HEK293T (cell line): ENCODE measurements at regions not wholly inside any gene's neighbourhood (a gene's known extent, or its start where the extent isn't known, plus 50 kb on each side); places are given as distances from the start of the nearest gene placed in this dataset.

Experiments used
- CTCF ChIA-PET: fragments of 350-600 bp; formaldehyde crosslinking; extraction: SDS; loops from one replicate; lab custom pipeline; 2021; ENCODE audit warnings: antibody characterized with exemption, inconsistent platforms; lab: Yijun Ruan, JAX
- POLR2A ChIA-PET: fragments of 350-600 bp; formaldehyde crosslinking; extraction: SDS; loops from one replicate; lab custom pipeline; 2020; ENCODE audit warnings: antibody characterized with exemption, inconsistent platforms; lab: Yijun Ruan, JAX
- DNase-seq: peaks from one replicate; pipeline ENCODE4 v3.0.0; 2012; ENCODE audit warnings: mixed read lengths; ENCODE audit errors: extremely low spot score
- ARNT ChIP-seq: fragments of 450-650 bp; IDR thresholded peaks from 2 replicates; pipeline ENCODE4 v1.6.1; 2017; ENCODE audit warnings: mild to moderate bottlenecking
- BHLHE40 ChIP-seq: fragments of 450-650 bp; IDR thresholded peaks from 2 replicates; pipeline ENCODE4 v1.6.1; 2016; ENCODE audit warnings: mild to moderate bottlenecking, moderate library complexity, borderline replicate concordance
- CTBP1 ChIP-seq: fragments of 450-650 bp; IDR thresholded peaks from 2 replicates; pipeline ENCODE4 v1.6.1; 2016; ENCODE audit warnings: borderline replicate concordance
- ELF4 ChIP-seq: fragments of 450-650 bp; IDR thresholded peaks from 2 replicates; pipeline ENCODE4 v1.6.1; 2017; ENCODE audit warnings: antibody characterized with exemption
- FOXA1 ChIP-seq: fragments of 450-650 bp; IDR thresholded peaks from 2 replicates; pipeline ENCODE4 v1.6.1; 2016; ENCODE audit warnings: mild to moderate bottlenecking
- FOXK2 ChIP-seq: fragments of 450-650 bp; IDR thresholded peaks from 2 replicates; pipeline ENCODE4 v1.6.1; 2016; ENCODE audit warnings: mild to moderate bottlenecking
- FOXM1 ChIP-seq: fragments of 450-650 bp; IDR thresholded peaks from 2 replicates; pipeline ENCODE4 v1.6.1; 2017; ENCODE audit warnings: mild to moderate bottlenecking, borderline replicate concordance
- HDGF ChIP-seq: fragments of 450-650 bp; IDR thresholded peaks from 2 replicates; pipeline ENCODE4 v1.6.1; 2017; ENCODE audit warnings: antibody characterized with exemption, borderline replicate concordance
- L3MBTL2 ChIP-seq: fragments of 450-650 bp; conservative IDR thresholded peaks from 2 replicates; pipeline ENCODE4 v1.6.1; 2016; ENCODE audit warnings: mild to moderate bottlenecking
- LEF1 ChIP-seq: fragments of 450-650 bp; IDR thresholded peaks from 2 replicates; pipeline ENCODE4 v1.6.1; 2017; ENCODE audit warnings: mild to moderate bottlenecking, borderline replicate concordance
- NFRKB ChIP-seq: fragments of 450-650 bp; IDR thresholded peaks from 2 replicates; pipeline ENCODE4 v1.6.1; 2016; ENCODE audit warnings: mild to moderate bottlenecking, moderate library complexity
- PKNOX1 ChIP-seq: fragments of 450-650 bp; IDR thresholded peaks from 2 replicates; pipeline ENCODE4 v1.6.1; 2016
- SP1 ChIP-seq: fragments of 450-650 bp; IDR thresholded peaks from 2 replicates; pipeline ENCODE4 v1.6.1; 2017
- SUZ12 ChIP-seq: fragments of 450-650 bp; IDR thresholded peaks from 2 replicates; pipeline ENCODE4 v1.6.1; 2016; ENCODE audit warnings: mild to moderate bottlenecking
- TARDBP ChIP-seq: fragments of 450-650 bp; IDR thresholded peaks from 2 replicates; pipeline ENCODE4 v1.6.1; 2016
- ZNF384 ChIP-seq: fragments of 450-650 bp; IDR thresholded peaks from 2 replicates; pipeline ENCODE4 v1.6.1; 2016

GRCh38 chr3:4029135-4029534 is 229.9 kb downstream of the LRRN1 start:
- no peak for DNase-seq
- CTCF ChIA-PET: no interaction called here
- POLR2A ChIA-PET: no interaction called here
- TF ChIP-seq LEF1: no peak
- TF ChIP-seq PKNOX1: no peak
- TF ChIP-seq L3MBTL2: no peak
- no peak for TF ChIP-seq SP1
- no peak for TF ChIP-seq FOXM1
- TF ChIP-seq CTBP1: no peak
- no peak for TF ChIP-seq ARNT
- TF ChIP-seq SUZ12: no peak
- no peak for TF ChIP-seq ELF4
- TF ChIP-seq FOXK2: no peak
- TF ChIP-seq BHLHE40: no peak
- TF ChIP-seq TARDBP: no peak
- no peak for TF ChIP-seq HDGF
- TF ChIP-seq FOXA1: no peak
- no peak for TF ChIP-seq ZNF384
- TF ChIP-seq NFRKB: no peak

- DNase-seq: no peak
- ChIA-PET POLR2A (no interaction called here), CTCF (no interaction called here)
- TF ChIP-seq SUZ12 (no peak), TARDBP (no peak), FOXK2 (no peak), ELF4 (no peak), LEF1 (no peak), CTBP1 (no peak), ARNT (no peak), ZNF384 (no peak), SP1 (no peak), PKNOX1 (no peak), NFRKB (no peak), FOXM1 (no peak), FOXA1 (no peak), HDGF (no peak), BHLHE40 (no peak), L3MBTL2 (no peak)
These were observed 231.4 kb downstream of the LRRN1 start for GRCh38 chr3:4030624-4031023.

GRCh38 chr3:4033296-4033695 is 234.1 kb downstream of the LRRN1 start:
- TF ChIP-seq PKNOX1 (no peak), ELF4 (no peak), SUZ12 (no peak)
- ChIA-PET POLR2A (no interaction called here), CTCF (no interaction called here)
- DNase-seq: no peak

GRCh38 chr3:4036046-4036445 is 236.8 kb downstream of the LRRN1 start:
- no peak for DNase-seq
- TF ChIP-seq TARDBP (no peak), CTBP1 (no peak), ARNT (no peak), SP1 (no peak), PKNOX1 (no peak)
- ChIA-PET CTCF (no interaction called here), POLR2A (no interaction called here)

- CTCF ChIA-PET: no interaction called here
- POLR2A ChIA-PET: no interaction called here
- no peak for TF ChIP-seq LEF1
- TF ChIP-seq FOXK2: no peak
- TF ChIP-seq HDGF: no peak
- TF ChIP-seq ZNF384: no peak
- TF ChIP-seq CTBP1: no peak
- no peak for TF ChIP-seq FOXA1
- no peak for TF ChIP-seq TARDBP
- no peak for DNase-seq
These were observed 239.1 kb downstream of the LRRN1 start for GRCh38 chr3:4038351-4038750.

GRCh38 chr3:4042070-4042469 is 242.8 kb downstream of the LRRN1 start:
- POLR2A ChIA-PET: no interaction called here
- CTCF ChIA-PET: no interaction called here
- TF ChIP-seq ZNF384 (no peak), LEF1 (no peak), NFRKB (no peak), SUZ12 (no peak), ELF4 (no peak), TARDBP (no peak), FOXA1 (no peak), FOXM1 (no peak), FOXK2 (no peak), SP1 (no peak), ARNT (no peak), HDGF (no peak), CTBP1 (no peak), L3MBTL2 (no peak), PKNOX1 (no peak), BHLHE40 (no peak)
- DNase-seq: no peak
